H1 (cell line): ENCODE measurements at regions not wholly inside any gene's neighbourhood (a gene's known extent, or its start where the extent isn't known, plus 50 kb on each side); places are given as distances from the start of the nearest gene placed in this dataset.

ENCODE experiments used
- CTCF ChIA-PET: fragments of 300-600 bp; sonication (Branson Sonifier 250); formaldehyde crosslinking; loops from one replicate; lab custom pipeline; 2021; ENCODE audit not compliant: partially characterized antibody; lab: Charles Lee
- POLR2A ChIA-PET: fragments of 300-600 bp; sonication (Branson Sonifier 250); formaldehyde crosslinking; loops from one replicate; lab custom pipeline; 2021; ENCODE audit warnings: inconsistent platforms; ENCODE audit not compliant: partially characterized antibody; lab: Charles Lee
- DNase-seq, 2 experiments: peaks; one replicate each; pipeline versions ENCODE4 v3.0.0 to v3.0.0-alpha.2; 2010 to 2022; ENCODE audit warnings: low spot score in 2 of 2, low read depth in 1 of 2, mixed read lengths in 1 of 2
- FAIRE-seq: peaks from 2 replicates; lab custom pipeline; 2011; peaks lifted over from hg19 to GRCh38; lab: Jason Lieb, UNC
- H2AFZ ChIP-seq: 2 replicates; pipeline ENCODE4 v1.8.1; 2012; ENCODE audit warnings: low read length, inconsistent platforms
- H2AK5ac ChIP-seq: 2 replicates; pipeline ENCODE4 v1.6.1; 2013; ENCODE audit warnings: low read depth, low read length
- H2BK120ac ChIP-seq: replicated peaks from 2 replicates; pipeline ENCODE3; 2013; ENCODE audit warnings: low read depth, low read length, inconsistent platforms
- H2BK12ac ChIP-seq: 2 replicates; pipeline ENCODE4 v1.6.1; 2013; ENCODE audit warnings: low read depth, low read length
- H2BK15ac ChIP-seq: 2 replicates; pipeline ENCODE4 v1.6.1; 2013; ENCODE audit warnings: low read length
- H2BK20ac ChIP-seq: 2 replicates; pipeline ENCODE4 v1.6.1; 2013; ENCODE audit warnings: low read length
- H2BK5ac ChIP-seq: 2 replicates; pipeline ENCODE4 v1.6.1; 2013; ENCODE audit warnings: low read depth, low read length
- H3K14ac ChIP-seq: 2 replicates; pipeline ENCODE4 v1.6.1; 2013; ENCODE audit warnings: inconsistent platforms; ENCODE audit not compliant: insufficient read length
- H3K18ac ChIP-seq: 2 replicates; pipeline ENCODE4 v1.6.1; 2013; ENCODE audit warnings: low read length; ENCODE audit errors: extremely low read depth
- H3K23ac ChIP-seq: 2 replicates; pipeline ENCODE4 v1.6.1; 2013; ENCODE audit warnings: inconsistent platforms; ENCODE audit not compliant: insufficient read length
- H3K23me2 ChIP-seq: 2 replicates; pipeline ENCODE4 v1.6.1; 2013; ENCODE audit warnings: low read depth, low read length
- H3K27ac ChIP-seq: 2 replicates; pipeline ENCODE4 v1.6.1; 2011; ENCODE audit warnings: low read depth, low read length, inconsistent platforms
- H3K27me3 ChIP-seq, 4 experiments: replicated peaks in 1 of 4; 1 replicate in 1 of 4; 2 replicates in 3 of 4; pipeline versions ENCODE4 v1.6.1 to v1.8.1; 2011 to 2013; ENCODE audit warnings: low read length in 3 of 4, mild to moderate bottlenecking in 3 of 4, inconsistent platforms in 2 of 4, mixed read lengths in 2 of 4, moderate library complexity in 1 of 4; ENCODE audit not compliant: control insufficient read depth in 3 of 4, insufficient read depth in 3 of 4; ENCODE audit errors: extremely low read depth in 1 of 4
- H3K36me3 ChIP-seq, 4 experiments: 2 replicates each; pipeline versions ENCODE4 v1.6.1 to v1.8.1; 2011 to 2013; ENCODE audit warnings: mild to moderate bottlenecking in 4 of 4, low read length in 3 of 4, moderate library complexity in 2 of 4, control low read depth in 1 of 4, inconsistent platforms in 1 of 4; ENCODE audit not compliant: insufficient read depth in 4 of 4, control insufficient read depth in 2 of 4
- H3K4ac ChIP-seq: replicated peaks from 2 replicates; pipeline ENCODE3; 2013; ENCODE audit warnings: low read length, low read depth, mixed read lengths, inconsistent platforms; ENCODE audit not compliant: insufficient read length
- H3K4me1 ChIP-seq, 4 experiments: replicated peaks in 1 of 4; 1 replicate in 1 of 4; 2 replicates in 3 of 4; pipeline versions ENCODE4 v1.6.1 to v1.8.1; 2011 to 2013; ENCODE audit warnings: low read length in 3 of 4, inconsistent platforms in 2 of 4, mixed read lengths in 1 of 4; ENCODE audit not compliant: insufficient read depth in 4 of 4, control insufficient read depth in 3 of 4
- H3K4me2 ChIP-seq, 2 experiments: 2 replicates each; pipeline versions ENCODE4 v1.6.1 to v1.8.1; 2011 to 2013; ENCODE audit warnings: low read depth in 2 of 2, low read length in 2 of 2, control low read depth in 1 of 2, inconsistent platforms in 1 of 2, mild to moderate bottlenecking in 1 of 2; ENCODE audit not compliant: insufficient read depth in 1 of 2
- H3K4me3 ChIP-seq, 4 experiments: fragments of 200-600, 300-600 bp in 1 of 4; sonication (generic), shearing (Covaris generic), sonication (Bioruptor Twin) in 1 of 4; 2 replicates each; pipeline versions ENCODE4 v1.5.1 to v1.8.1; 2011 to 2016; ENCODE audit warnings: low read length in 4 of 4, low read depth in 3 of 4, control low read depth in 2 of 4, inconsistent platforms in 2 of 4, mild to moderate bottlenecking in 2 of 4, mixed read lengths in 1 of 4, moderate library complexity in 1 of 4; ENCODE audit not compliant: insufficient read depth in 2 of 4; ENCODE audit errors: extremely low read depth in 1 of 4
- H3K56ac ChIP-seq: replicated peaks from 2 replicates; pipeline ENCODE3; 2013; ENCODE audit warnings: low read depth, mild to moderate bottlenecking, mixed read lengths, low read length, inconsistent platforms; ENCODE audit not compliant: insufficient read length
- H3K79me1 ChIP-seq: 2 replicates; pipeline ENCODE4 v1.6.1; 2013; ENCODE audit warnings: low read depth, low read length, control low read depth
- H3K79me2 ChIP-seq, 2 experiments: 2 replicates each; pipeline versions ENCODE4 v1.6.1 to v1.8.1; 2012 to 2013; ENCODE audit warnings: low read length in 2 of 2, mild to moderate bottlenecking in 2 of 2, inconsistent platforms in 1 of 2; ENCODE audit not compliant: insufficient read depth in 2 of 2, control insufficient read depth in 1 of 2
- H3K9ac ChIP-seq, 4 experiments: replicated peaks in 1 of 4; 1 replicate in 1 of 4; 2 replicates in 3 of 4; pipeline versions ENCODE4 v1.6.1 to v1.8.1; 2011 to 2013; ENCODE audit warnings: low read depth in 3 of 4, low read length in 3 of 4, control low read depth in 2 of 4, mild to moderate bottlenecking in 2 of 4, moderate library complexity in 2 of 4, inconsistent platforms in 1 of 4; ENCODE audit errors: extremely low read depth in 1 of 4
- H3K9me3 ChIP-seq, 2 experiments: 2 replicates each; pipeline versions ENCODE4 v1.6.1 to v1.8.1; 2012 to 2013; ENCODE audit warnings: mild to moderate bottlenecking in 2 of 2, moderate library complexity in 2 of 2, control low read depth in 1 of 2, inconsistent platforms in 1 of 2, low read depth in 1 of 2, low read length in 1 of 2, mixed read lengths in 1 of 2; ENCODE audit not compliant: insufficient read depth in 2 of 2
- H4K20me1 ChIP-seq, 2 experiments: replicated peaks in 1 of 2; 2 replicates each; pipeline versions ENCODE3 to v1.8.1; 2011 to 2013; ENCODE audit warnings: inconsistent platforms in 2 of 2, low read length in 2 of 2, mild to moderate bottlenecking in 1 of 2; ENCODE audit not compliant: insufficient read depth in 2 of 2, control insufficient read depth in 1 of 2
- H4K5ac ChIP-seq: 2 replicates; pipeline ENCODE4 v1.6.1; 2013; ENCODE audit warnings: low read length, low read depth, mixed read lengths, inconsistent platforms; ENCODE audit not compliant: insufficient read length
- H4K8ac ChIP-seq: 2 replicates; pipeline ENCODE4 v1.8.0; 2013; ENCODE audit warnings: mild to moderate bottlenecking, moderate library complexity, low read length, inconsistent platforms; ENCODE audit not compliant: insufficient read depth; ENCODE audit errors: extremely low read depth
- H4K91ac ChIP-seq: replicated peaks from 2 replicates; pipeline ENCODE3; 2013; ENCODE audit warnings: low read length, mixed read lengths, inconsistent platforms; ENCODE audit not compliant: insufficient read length
- ASH2L ChIP-seq: fragments of 200-600, 300-600 bp; sonication (generic); IDR thresholded peaks from one replicate; pipeline ENCODE4 v1.7.1; 2017; ENCODE audit warnings: low read length
- CREB1 ChIP-seq: IDR thresholded peaks from 2 replicates; pipeline ENCODE4 v1.6.1; 2012; ENCODE audit warnings: inconsistent platforms
- EGR1 ChIP-seq: IDR thresholded peaks from 2 replicates; pipeline ENCODE4 v1.6.1; 2011; ENCODE audit warnings: low read depth, low read length, borderline replicate concordance
- HDAC6 ChIP-seq: IDR thresholded peaks from one replicate; pipeline ENCODE4 v1.7.1; 2012; ENCODE audit warnings: low read depth, mild to moderate bottlenecking, inconsistent platforms, low read length, moderate library complexity
- JUND ChIP-seq: IDR thresholded peaks from 2 replicates; pipeline ENCODE4 v1.6.1; 2011; ENCODE audit warnings: mild to moderate bottlenecking, improper control_type of control experiment, low read length
- NRF1 ChIP-seq: IDR thresholded peaks from 2 replicates; pipeline ENCODE4 v1.6.1; 2011; ENCODE audit warnings: mild to moderate bottlenecking, low read depth, low read length, improper control_type of control experiment
- PHF8 ChIP-seq: fragments of 200-600 bp; sonication (generic); conservative IDR thresholded peaks from 2 replicates; pipeline ENCODE4 v1.7.1; 2012; ENCODE audit warnings: low read depth, mild to moderate bottlenecking, inconsistent platforms, low read length, moderate library complexity
- SAP30 ChIP-seq: fragments of 300-600 bp; sonication (generic); IDR thresholded peaks from 2 replicates; pipeline ENCODE4 v1.7.1; 2012; ENCODE audit warnings: low read length, moderate library complexity, mild to moderate bottlenecking, inconsistent platforms; ENCODE audit not compliant: insufficient read depth, insufficient replicate concordance
- SUZ12 ChIP-seq: fragments of 200-600 bp; sonication (generic); IDR thresholded peaks from 2 replicates; pipeline ENCODE4 v1.6.1; 2012; ENCODE audit warnings: mild to moderate bottlenecking, inconsistent platforms, low read length, moderate library complexity, mixed read lengths
- TAF7 ChIP-seq: optimal IDR thresholded peaks from 2 replicates; pipeline ENCODE3; 2011; ENCODE audit warnings: low read depth, mild to moderate bottlenecking, inconsistent platforms, low read length, moderate library complexity, borderline replicate concordance
- YY1 ChIP-seq: IDR thresholded peaks from 2 replicates; pipeline ENCODE4 v1.6.1; 2011; ENCODE audit warnings: low read depth, mild to moderate bottlenecking, low read length
- WGBS, 2 experiments: shearing (Covaris generic) in 1 of 2; methylation state at CpG; one replicate each; pipeline versions ENCODE4 v1.1.6 to v1.1.7; 2013 to 2015; ENCODE audit warnings: low lambda C conversion rate in 2 of 2, mixed read lengths in 2 of 2, inconsistent platforms in 1 of 2, low coverage in 1 of 2, missing lambda C conversion rate in 1 of 2; ENCODE audit not compliant: insufficient replicate concordance in 2 of 2, insufficient coverage in 1 of 2, insufficient read length in 1 of 2; ENCODE audit errors: extremely low coverage in 1 of 2, missing lambda C conversion rate in 1 of 2; 5-methylcytosine and 5-hydroxymethylcytosine counted together

GRCh38 chr1:14338509-14338908 is 260.0 kb upstream of the KAZN start:
- no peak overlapping the region for H3K14ac ChIP-seq
- H3K18ac ChIP-seq: no peak overlapping the region
- H3K23ac ChIP-seq: no peak overlapping the region
- H3K79me1 ChIP-seq: no peaks in the 10 kb centered on the region
- H4K91ac ChIP-seq: no peak overlapping the region
- H3K4me2 ChIP-seq: no peak overlapping the region
- no peaks in the 10 kb centered on the region for H3K79me2 ChIP-seq
- no peak overlapping the region for H4K5ac ChIP-seq
- H3K9me3 ChIP-seq: no peaks in the 10 kb centered on the region
- FAIRE-seq (no peak), DNase-seq (no peak)
- H3K4me1 ChIP-seq: peaks cover 0 to 4% (median 1%) of the 10 kb centered on the region in 4 experiments; a peak in 2 of 7 replicates
- H2BK120ac ChIP-seq: no peak overlapping the region
- H3K56ac ChIP-seq: no peak overlapping the region
- H4K8ac ChIP-seq: no peak overlapping the region
- no peak for TF ChIP-seq HDAC6
- TF ChIP-seq PHF8: no peak
- no peak for TF ChIP-seq TAF7
- TF ChIP-seq CREB1: no peak
- TF ChIP-seq YY1: no peak
- no peak for TF ChIP-seq SUZ12
- TF ChIP-seq NRF1: no peak
- TF ChIP-seq SAP30: no peak
- TF ChIP-seq ASH2L: no peak
- no peak for TF ChIP-seq JUND
- TF ChIP-seq EGR1: no peak
- no peaks in the 10 kb centered on the region for H3K23me2 ChIP-seq
- H3K36me3 ChIP-seq: no peaks in the 10 kb centered on the region
- H2AFZ ChIP-seq: no peak overlapping the region
- no peaks in the 10 kb centered on the region for H4K20me1 ChIP-seq
- no peak overlapping the region for H3K9ac ChIP-seq
- no peak overlapping the region for H2AK5ac ChIP-seq
- no peak overlapping the region for H2BK20ac ChIP-seq
- no peak overlapping the region for H3K4ac ChIP-seq
- no peak overlapping the region for H2BK15ac ChIP-seq
- ChIA-PET POLR2A (no interaction called here), CTCF (interaction anchor here (0.6 to 1.5 kb wide), 3 partner anchors 34 to 86 kb away, joined by 3 to 4 read pairs (median 3); no protein-coding TSS in a partner anchor)
- 92% methylated on average over 3 of the region's 3 CpGs; no CpG with 5 or more reads in 1 of the 2 experiments for WGBS, 2 experiments
- H2BK5ac ChIP-seq: no peak overlapping the region
- no peak overlapping the region for H3K27ac ChIP-seq
- no peak overlapping the region for H2BK12ac ChIP-seq
- H3K4me3 ChIP-seq: no peak overlapping the region
- no peaks in the 10 kb centered on the region for H3K27me3 ChIP-seq
